ENCODE measurements at regions not wholly inside any gene's neighbourhood (a gene's known extent, or its start where the extent isn't known, plus 50 kb on each side); places are given as distances from the start of the nearest gene placed in this dataset.

- TF ChIP-seq CTCF (IDR thresholded peaks at IDR 0.05) (no peak), POLR2A (IDR thresholded peaks at IDR 0.05) (no peak)
Measured at GRCh38 chr10:131831561-131831960, 69.2 kb upstream of the PPP2R2D start.

Measured in Peyer's patch (tissue), 4 donors.